GM18870 (cell line): ENCODE measurements at regions not wholly inside any gene's neighbourhood (a gene's known extent, or its start where the extent isn't known, plus 50 kb on each side); places are given as distances from the start of the nearest gene placed in this dataset.
"Not testable (repeated sequence)": the region's sequence is repeated elsewhere in the genome, so short reads cannot be mapped to it uniquely, and the experiment has no call there.

ENCODE experiments used
- ATAC-seq: cut with Tn5 transposase; IDR thresholded peaks from one replicate; pipeline ENCODE4 v1.9.1; 2021; ENCODE audit warnings: moderate library complexity; ENCODE audit not compliant: unreplicated experiment

DNA sequence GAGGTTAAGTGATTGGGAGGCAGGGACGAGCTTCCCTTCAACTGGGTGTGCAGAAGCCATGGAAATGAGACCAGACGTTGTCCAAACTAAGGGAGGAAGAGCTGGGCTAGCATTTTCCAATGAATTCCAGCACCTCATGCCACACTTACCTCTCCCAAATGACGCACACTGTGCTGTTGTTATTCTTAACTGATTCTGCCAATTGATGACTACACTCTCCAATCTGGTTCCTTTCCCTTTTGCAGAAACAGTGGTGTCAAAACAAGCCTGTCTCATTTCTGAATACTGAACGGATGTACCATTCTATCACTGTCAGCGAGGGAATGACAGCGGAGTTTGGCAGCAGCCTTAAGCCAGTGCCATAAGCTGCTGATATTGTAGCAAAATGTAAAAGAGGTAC, 380.5 kb upstream of the HNRNPA3 start:
- no peak for ATAC-seq

DNA sequence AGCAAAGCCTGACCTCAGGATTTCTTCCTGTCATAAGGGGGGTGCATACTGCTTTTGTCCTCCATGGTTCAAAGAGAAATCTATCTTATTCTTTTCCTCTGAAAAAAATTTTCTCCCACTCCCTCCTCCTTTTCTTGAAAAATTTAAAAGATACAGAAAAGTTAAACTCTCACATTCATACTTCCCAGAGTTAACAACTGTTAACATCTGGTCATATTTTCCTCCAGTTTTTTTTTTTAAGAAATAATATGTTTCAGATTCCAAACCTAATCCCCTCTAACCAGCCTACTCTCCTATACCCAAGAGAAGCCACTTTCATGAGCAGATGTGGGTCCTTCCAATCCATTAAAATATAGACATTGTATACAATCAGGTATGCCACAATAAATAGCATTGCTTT, 378.9 kb upstream of the HNRNPA3 start:
- ATAC-seq, result no peak

DNA sequence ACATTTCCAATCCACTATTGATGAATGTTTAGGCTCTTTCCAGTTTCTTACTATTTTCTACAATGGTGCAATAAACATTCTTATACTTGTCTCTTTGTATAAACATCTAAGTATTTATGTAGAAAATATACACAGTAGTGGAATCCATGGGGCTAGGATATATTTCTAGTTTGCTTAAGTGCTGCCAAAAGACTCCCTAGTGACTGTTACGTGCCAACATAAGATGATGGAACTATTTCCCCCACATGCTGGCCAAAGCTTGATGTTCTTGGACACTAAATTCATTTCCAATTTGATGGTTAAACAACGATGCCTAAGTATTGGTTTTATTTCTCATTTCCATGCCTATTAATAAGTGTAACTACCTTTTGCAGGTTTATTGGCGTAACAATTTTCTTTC, 378.4 kb upstream of the HNRNPA3 start:
- ATAC-seq, result no peak

DNA sequence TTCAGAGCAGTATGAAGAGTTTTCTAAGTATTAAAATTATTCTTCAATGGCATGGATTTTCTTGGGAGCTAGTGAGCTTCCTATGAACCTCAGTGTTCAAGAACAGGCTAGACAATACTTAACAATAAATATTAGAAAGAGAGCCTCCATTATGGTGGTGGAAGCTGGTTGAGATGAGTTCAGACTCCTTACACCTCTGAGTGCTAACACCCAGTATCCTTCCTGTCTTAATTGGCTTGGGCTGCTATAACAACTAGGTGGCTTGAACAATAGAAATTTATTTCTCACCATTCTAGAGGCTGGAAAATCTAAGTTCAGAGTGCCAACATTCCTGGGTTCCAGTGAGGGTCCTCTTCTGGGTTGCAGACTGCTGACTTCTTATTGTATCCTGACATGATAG, 369.4 kb upstream of the HNRNPA3 start:
- ATAC-seq, result no peak

DNA sequence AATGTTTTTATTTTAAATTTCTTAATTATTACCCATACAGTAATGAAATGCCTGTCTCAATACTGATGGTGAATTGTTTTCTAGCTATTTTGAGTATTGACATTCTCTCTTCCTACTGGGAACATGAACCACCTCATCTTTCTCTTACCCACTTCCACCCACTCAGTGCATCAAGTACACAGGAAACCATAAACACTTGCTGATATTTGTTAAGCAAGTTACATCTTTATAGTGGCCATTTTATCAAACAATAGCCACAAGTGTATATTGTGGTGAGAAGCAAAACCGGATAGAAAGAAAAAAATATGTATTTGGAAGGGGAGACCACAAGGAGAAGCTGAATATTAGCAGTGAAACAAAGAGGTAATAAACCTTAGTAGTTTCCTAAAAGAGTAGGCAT, 368.1 kb upstream of the HNRNPA3 start:
- no peak for ATAC-seq

DNA sequence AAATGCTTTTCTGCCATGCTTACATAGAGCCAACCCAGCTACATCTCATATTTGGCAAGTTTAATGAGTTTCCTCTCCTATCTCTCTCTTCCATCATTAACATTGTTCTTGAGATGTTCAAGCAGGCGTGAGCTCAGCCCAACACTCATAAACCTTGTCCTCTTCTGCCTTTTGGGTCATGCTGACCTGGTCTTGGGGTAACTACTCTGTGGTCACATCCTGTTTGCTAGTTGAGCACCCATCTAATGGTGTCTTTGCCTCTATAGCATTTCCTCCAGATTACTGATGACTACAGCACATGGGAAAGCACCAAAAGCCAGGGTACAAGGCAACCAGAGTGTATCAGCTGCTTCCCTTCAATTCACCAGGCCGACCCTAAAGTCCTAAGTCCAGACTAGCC, 366.9 kb upstream of the HNRNPA3 start:
- no peak for ATAC-seq

DNA sequence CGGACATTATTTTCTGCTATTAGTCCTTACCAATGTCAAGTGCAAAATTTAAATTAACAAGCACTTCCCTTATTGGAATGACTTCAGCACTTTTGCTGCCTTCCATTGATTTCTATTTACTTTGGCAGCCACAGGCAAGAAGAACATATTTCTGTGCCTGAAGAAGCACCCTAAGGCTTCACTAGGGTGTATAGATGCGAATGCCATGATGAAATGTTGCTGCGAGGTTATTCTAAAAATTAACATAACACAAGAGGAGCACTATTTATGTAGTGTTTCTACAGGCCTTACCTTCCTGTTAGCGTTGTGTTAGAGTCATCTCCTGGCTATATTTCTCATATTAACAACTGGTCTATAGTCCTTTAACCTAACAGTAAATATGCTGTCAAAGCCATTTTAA, 365.0 kb upstream of the HNRNPA3 start:
- ATAC-seq, result no peak

DNA sequence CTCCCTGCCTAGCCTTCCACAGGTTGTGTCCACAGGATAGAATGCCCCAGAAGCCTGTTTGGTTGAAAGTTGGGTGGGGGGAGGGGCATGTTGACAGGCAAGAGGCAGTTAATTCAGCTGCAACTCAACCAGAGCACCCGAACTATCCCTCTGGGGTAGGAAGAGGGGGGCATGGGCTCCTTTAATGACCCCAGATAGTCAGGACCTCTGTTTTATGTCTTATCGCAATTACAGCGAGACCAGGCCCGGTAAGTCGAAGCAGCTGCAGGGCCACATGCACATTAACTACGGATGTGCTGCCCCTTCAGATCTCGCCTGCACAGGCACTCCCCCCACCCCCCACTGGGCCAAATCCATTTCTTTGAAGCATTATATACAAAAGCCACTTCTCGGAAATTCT, 363.8 kb upstream of the HNRNPA3 start:
- no peak for ATAC-seq

DNA sequence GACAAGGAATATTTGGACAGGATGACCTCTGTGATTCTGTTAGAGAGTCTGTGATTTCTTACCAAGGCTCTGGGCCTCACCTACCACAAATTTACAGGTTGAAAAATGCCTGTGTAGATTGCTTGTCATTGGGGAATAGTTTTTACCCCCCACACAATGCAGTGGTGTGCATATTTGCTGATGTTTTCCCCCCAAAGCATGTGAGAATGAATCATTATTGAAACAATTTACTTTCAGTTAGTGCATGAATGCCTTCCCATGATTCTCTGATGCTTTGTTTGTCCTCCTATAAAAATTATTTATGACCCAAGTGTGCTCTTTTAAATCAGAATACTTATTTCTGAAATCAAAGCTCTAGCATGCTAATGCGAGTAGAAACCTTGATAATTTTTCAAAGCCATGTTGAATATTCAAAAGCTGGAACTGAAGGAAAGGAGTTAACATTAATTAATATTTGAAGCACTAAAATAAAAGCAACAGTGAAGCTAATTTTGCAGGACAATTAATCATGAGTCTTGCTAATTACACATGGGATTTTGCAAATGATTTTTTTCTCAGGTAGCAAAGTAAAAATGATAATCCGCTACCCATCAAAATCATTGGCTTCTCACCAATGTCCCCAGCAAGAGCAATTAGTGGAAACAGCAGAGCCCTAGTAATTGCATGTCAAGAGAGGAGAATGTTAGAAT, 361.2 kb upstream of the HNRNPA3 start:
- no peak for ATAC-seq

DNA sequence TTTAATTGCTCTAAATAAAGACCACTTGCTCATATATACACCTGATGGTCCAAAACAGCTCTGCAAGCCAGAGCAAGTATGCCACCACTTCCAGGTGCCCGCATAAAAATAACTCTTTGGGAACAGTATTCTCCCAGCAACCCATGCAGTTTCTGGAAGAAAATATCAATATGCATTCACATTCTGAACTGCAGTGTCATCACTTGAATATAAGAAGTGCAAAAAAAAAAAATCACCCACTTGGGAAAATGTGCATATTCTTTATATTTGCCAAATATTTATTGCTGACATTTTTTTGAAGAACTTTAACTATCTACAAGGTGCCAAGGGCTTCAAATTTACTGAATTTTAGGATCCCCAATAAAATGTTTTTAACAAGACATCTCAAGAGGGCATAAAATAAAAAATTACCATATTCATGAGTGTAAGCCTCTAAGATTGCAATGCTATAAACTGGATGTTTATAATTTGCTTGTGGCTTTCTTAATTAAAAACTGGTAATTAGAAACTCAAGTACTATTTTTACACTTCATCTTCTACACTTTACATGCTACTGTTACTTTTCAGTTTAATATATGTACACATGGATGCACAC, 360.6 kb upstream of the HNRNPA3 start:
- no peak for ATAC-seq

DNA sequence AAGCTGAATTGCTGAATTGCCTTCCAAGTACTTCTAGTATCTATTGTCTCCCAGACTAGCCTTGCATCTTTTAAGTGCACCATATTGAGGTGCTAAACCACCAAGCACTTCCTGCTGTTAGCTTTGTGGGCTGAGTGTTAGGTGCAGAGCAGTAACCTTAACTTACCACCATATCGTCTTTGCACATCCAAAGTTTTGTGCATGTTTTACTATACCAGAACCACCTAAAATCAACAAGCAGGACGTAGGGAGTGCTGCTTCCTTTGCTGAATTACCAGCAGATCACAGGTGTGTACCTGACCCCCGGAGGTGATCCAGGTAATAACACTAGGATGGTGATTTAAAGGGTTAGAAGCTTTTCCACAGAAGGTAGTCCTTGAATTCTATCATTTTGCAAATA, 359.9 kb upstream of the HNRNPA3 start:
- ATAC-seq, result no peak

DNA sequence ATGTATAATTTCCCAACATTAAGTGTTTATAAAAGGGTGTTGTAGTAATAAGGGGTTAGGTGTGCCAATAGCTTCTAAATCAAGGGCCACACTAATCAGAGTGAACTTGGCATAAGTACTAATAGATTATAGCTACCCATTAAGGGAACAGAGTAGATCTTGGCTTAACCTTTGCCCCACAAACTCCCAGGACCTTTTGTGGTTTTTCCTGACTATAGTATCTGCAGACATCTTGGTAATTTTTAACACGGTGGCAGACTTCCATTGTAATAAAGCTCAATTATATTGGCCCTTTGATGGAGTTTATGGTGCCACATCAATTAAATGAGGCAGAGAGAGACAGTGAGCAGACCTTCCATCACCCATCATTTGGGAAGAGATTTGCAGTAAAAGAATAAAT, 358.5 kb upstream of the HNRNPA3 start:
- no peak for ATAC-seq

DNA sequence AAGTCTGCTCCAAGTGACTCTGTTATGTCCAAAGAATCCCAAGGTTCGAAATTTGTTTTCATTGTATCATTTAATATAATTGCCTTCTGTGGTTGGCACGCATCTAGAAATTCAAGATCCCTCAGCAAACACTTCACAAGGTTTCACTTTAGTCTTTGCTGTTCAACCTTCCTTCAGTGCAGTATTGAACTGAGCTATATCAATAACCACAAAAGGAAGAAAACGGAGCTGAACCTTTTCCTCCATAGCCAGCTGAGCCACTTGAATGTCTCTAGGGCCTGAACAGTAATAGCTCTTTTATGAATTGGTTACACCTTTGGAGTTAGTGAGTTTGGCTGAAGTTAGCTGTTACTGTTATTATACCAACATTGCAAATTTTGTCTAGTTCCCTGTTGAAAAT, 357.7 kb upstream of the HNRNPA3 start:
- no peak for ATAC-seq

DNA sequence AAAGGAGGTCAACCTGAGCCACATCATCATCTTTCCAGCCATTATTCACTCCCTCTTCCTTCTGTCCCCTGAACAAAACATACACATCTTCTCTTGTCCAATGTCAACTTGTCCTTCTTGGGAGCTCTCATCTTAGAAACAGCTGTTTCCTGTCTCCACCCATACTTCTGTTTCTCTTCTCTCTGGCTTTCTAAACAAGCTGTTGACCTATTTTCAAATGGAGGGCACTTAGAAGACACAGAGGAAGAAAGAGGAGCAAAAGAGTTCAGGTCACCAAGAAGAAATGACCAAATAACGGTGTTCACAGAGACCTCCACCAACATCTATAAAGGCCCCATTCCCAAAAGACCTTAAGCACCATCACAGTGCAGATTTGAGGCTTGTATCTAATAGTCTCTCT, 355.9 kb upstream of the HNRNPA3 start:
- ATAC-seq, result no peak

DNA sequence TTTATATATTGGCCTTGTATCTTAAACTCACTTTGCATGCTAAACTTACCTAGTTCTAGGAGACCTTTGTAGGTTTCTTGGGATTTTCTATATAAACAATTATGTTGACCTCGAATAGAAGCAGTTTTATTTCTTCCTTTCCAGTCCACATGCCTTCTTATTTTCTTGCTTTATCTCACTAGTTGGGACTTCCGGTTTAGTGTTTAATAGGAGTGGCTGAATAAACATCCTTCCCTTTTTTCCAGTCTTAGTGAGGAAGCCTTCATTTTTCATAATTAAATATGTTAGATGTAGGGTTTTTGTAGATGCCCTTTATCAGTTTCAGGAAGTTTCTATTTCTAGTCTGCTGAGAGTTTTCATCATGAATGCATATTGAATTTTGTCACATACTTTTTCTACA, 347.3 kb upstream of the HNRNPA3 start:
- ATAC-seq, result no peak

DNA sequence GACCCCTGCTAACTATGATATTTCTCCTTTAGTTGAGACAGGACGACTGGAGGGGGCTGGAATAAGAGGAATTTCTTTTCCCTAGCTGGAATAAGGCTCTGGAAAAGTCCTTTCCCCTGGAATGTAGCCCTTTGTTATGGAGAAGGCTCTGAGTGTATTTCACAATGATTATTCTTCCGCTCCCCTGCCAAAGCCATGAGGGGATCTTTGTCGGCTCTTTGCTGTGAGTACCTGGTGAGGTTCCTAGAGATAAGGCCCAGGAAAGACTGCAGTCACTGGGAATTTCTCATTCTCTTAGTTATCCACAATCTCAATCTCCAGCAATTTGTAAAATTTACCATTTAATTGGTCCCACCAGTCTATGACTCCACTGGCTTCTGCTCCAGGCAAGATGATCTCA, 340.2 kb upstream of the HNRNPA3 start:
- ATAC-seq, result no peak

DNA sequence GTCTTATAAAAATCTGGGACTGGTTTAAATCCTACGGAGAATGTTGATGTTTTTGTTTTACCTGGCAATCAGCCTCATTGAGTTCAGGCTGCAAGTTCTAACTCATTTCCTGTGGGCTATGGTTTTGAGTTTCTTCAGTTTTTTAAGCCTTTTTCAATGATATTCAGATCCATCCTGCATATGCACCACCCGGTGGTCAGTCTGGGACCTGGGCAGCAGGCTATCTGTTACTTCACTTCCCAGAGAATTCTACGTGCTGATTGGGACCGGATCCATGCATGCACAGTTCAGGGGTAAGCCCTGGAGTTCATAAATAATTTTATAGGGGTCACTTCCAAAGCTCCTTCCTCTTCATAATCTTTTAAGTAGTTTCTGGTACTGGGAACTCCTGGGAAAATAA, 339.2 kb upstream of the HNRNPA3 start:
- no peak for ATAC-seq

DNA sequence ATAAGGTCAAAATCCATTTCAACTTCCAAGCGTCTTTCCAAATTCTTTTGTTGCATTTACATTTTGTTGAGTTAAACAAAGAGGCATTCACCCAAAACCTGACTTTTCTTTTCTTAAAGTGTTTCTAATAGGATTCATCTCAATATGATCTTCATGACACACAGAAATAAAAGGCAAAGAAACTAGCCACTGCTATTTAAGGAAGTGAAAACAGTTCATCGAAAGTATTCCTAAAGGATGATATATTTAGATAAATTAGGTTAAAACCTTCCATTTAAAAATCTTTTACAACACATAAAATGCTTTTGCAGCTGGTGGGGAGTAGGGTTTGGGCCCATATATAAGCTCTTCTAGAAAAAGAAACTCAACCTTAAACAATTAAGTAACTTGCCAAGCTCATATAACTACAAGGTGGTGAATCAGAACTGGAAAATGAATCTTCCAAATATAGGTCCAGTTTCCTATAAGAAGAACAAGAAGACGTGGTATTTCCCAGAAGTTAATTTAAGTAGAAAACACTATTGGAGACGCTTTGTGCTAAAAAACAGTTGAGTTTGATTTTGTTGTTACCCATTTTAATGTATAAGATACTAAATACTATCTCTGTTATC, 336.0 kb upstream of the HNRNPA3 start:
- no peak for ATAC-seq

DNA sequence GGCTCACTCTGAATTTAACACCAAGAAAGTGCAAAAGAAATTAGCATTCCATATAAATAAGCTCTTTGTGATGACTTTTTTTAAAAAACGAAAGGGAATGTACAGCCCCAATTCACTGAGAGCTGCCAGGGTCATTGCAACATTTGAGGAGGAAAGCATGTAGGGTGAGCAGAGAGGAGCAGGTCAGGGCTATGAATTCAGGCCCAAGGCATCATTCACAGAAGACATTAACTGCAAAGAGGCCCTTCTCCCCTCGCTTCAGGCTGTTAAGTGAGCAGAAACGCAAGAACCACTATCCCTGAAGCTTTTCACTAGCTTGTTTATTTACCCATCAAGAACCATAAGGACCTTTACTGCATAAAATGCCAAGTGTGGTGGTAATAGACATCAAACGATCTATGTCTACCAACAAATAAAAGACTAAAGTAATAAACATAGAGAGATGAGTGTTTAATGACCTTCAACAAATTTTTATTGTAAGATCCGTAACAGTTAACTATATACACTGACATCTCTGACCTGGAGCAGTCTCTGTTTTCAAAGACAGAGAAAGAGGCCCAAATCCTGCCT, 333.1 kb upstream of the HNRNPA3 start:
- ATAC-seq, result no peak

DNA sequence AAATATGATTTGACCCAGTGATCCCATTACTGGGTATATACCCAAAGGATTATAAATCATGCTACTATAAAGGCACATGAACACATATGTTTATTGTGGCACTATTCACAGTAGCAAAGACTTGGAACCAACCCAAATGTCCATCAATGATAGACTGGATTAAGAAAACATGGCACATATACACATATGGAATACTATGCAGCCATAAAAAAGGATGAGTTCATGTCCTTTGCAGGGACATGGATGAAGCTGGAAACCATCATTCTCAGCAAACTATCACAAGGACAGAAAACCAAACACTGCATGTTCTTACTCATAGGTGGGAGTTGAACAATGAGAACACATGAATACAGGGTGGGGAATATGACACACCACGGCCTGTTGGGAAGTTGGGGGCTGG, 330.5 kb upstream of the HNRNPA3 start:
- ATAC-seq, result not testable (repeated sequence)

DNA sequence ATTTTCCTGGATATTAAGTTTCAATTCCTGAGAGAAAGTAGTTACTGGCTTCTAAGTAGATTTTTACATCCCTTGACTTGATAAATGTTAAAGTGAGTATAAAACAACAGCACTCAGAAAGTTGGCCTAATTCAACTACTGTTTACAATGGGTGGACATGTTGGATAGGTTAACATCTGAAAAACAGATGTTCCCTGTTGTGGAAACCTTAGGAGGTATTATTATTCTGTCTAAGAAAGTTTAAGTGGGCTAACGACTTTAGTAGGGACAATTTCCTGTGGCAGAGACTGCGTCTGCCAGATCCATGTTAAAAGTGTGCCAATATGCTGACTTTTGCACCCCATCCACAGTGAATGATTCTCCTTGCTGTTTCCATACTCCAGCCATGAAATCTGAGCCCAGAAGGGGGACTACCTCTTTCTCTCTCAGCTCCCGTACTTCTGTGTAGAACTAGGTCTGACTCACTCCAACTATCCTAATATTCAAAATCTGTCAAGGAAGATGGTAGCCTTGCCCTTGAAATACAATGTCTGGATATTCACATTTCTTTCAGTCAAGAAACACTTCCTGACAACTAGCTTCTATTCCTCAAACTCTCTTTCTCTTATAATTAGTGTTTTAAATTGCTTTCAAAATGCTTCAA, 327.5 kb upstream of the HNRNPA3 start:
- ATAC-seq, result no peak

DNA sequence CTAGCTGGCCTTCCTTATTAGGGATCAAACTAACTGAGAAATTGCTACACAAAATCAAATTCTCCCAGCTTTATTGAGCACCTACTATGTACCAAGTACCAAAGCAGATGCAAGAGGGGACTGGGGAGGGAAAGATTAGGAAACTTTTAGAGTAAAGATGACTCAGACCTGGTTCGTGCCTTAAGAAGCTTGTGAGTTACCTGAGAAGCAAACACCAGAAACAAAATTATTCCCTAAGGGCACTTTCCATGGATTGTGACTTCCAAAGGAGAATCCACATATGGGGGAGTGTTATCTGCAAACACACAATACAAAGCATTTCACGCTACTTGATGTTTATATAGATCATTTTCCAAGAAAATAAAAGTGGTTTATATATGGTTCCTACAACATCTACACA, 326.9 kb upstream of the HNRNPA3 start:
- ATAC-seq, result no peak
